Neural cell (in vitro differentiated cells): ENCODE measurements at regions not wholly inside any gene's neighbourhood (a gene's known extent, or its start where the extent isn't known, plus 50 kb on each side); places are given as distances from the start of the nearest gene placed in this dataset.

Experiments
- CTCF ChIP-seq: fragments of 450-650 bp; IDR thresholded peaks from 2 replicates; pipeline ENCODE4 v1.5.1; 2014; ENCODE audit warnings: antibody characterized with exemption, mild to moderate bottlenecking, moderate library complexity; ENCODE audit not compliant: poor library complexity, severe bottlenecking
- EZH2 ChIP-seq: fragments of 200-600, 300-800 bp; shearing (Covaris generic), sonication (generic); IDR thresholded peaks from 2 replicates; pipeline ENCODE4 v1.6.1; 2014; ENCODE audit warnings: antibody characterized with exemption, low read length, borderline replicate concordance, mild to moderate bottlenecking; ENCODE audit not compliant: insufficient read depth, poor library complexity, severe bottlenecking
- MXI1 ChIP-seq: fragments of 450-650 bp; conservative IDR thresholded peaks from 2 replicates; pipeline ENCODE4 v1.6.1; 2014; ENCODE audit warnings: antibody characterized with exemption, mild to moderate bottlenecking; ENCODE audit not compliant: poor library complexity, severe bottlenecking
- POLR2AphosphoS5 ChIP-seq: IDR thresholded peaks from 2 replicates; pipeline ENCODE4 v1.6.1; 2012
- RAD21 ChIP-seq: fragments of 450-650 bp; conservative IDR thresholded peaks from 2 replicates; pipeline ENCODE4 v1.6.1; 2014; ENCODE audit warnings: antibody characterized with exemption, mild to moderate bottlenecking, moderate library complexity
- REST ChIP-seq: IDR thresholded peaks from 2 replicates; pipeline ENCODE4 v1.6.1; 2012; ENCODE audit warnings: borderline replicate concordance
- SMC3 ChIP-seq: fragments of 450-650 bp; conservative IDR thresholded peaks from 2 replicates; pipeline ENCODE4 v1.6.1; 2014; ENCODE audit warnings: antibody characterized with exemption, mild to moderate bottlenecking, moderate library complexity; ENCODE audit not compliant: poor library complexity
- TAF1 ChIP-seq: IDR thresholded peaks from 2 replicates; pipeline ENCODE4 v1.6.1; 2012; ENCODE audit warnings: low read depth

GRCh38 chr5:82832445-82832844, 244.7 kb downstream of the TMEM167A start:
- TF ChIP-seq EZH2 = no peak
- TF ChIP-seq TAF1 = no peak
- TF ChIP-seq CTCF = no peak
- TF ChIP-seq MXI1 = no peak
- no peak for TF ChIP-seq POLR2AphosphoS5
- TF ChIP-seq REST = no peak
- TF ChIP-seq RAD21 = no peak
- TF ChIP-seq SMC3 = no peak
